ENCODE measurements at regions not wholly inside any gene's neighbourhood (a gene's known extent, or its start where the extent isn't known, plus 50 kb on each side); places are given as distances from the start of the nearest gene placed in this dataset.
"Not testable (repeated sequence)": the region's sequence is repeated elsewhere in the genome, so short reads cannot be mapped to it uniquely, and the experiment has no call there.

DNA sequence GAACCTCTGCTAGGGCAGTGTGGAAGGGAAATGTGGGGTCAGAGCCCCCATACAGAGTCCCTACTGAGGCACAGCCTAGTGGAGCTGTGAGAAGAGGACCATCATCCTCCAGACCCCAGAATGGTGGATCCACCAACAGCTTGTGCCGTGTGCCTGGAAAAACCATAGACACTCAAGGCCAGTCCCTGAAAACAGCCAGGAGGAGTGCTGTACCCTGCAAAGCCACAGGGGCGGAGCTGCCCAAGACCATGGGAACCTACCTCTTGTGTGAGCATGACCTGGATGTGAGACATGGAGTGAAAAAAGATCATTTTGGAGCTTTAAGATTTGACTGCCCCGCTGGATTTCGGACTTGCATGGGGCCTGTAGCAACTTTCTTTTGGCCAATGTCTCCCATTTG is 143.4 kb upstream of the CCDC54 start:
- not testable (repeated sequence) for TF ChIP-seq CTCF (IDR thresholded peaks at IDR 0.05; ENCODE audit: poor library complexity); EZH2 (IDR thresholded peaks at IDR 0.05; ENCODE audit: borderline replicate concordance); EZH2phosphoT487 (IDR thresholded peaks at IDR 0.05; ENCODE audit: low read depth, severe bottlenecking, unreplicated experiment)
